GM19351 (cell line): ENCODE measurements at regions not wholly inside any gene's neighbourhood (a gene's known extent, or its start where the extent isn't known, plus 50 kb on each side); places are given as distances from the start of the nearest gene placed in this dataset.
"Not testable (repeated sequence)": the region's sequence is repeated elsewhere in the genome, so short reads cannot be mapped to it uniquely, and the experiment has no call there.

Experiments used
- ATAC-seq: cut with Tn5 transposase; IDR thresholded peaks from one replicate; pipeline ENCODE4 v1.9.1; 2021; ENCODE audit warnings: mild to moderate bottlenecking, moderate library complexity; ENCODE audit not compliant: unreplicated experiment

DNA sequence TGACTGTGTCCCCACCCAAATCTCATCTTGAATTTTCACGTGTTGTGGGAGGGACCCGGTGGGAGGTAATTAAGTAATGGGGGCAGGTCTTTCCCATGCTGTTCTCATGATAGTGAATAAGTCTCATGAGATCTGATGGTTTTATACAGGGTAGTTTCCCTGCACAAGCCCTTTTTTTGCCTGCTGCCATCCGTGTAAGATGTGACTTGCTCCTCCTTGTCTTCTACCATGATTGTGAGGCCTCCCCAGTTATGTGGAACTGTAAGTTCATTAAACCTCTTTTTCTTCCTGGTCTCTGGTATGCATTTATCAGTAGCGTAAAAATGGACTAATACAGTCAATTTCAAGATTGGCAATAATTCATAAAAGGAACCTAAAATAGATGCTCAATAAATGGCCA, 261.0 kb downstream of the ETV1 start:
- ATAC-seq: not testable (repeated sequence)

DNA sequence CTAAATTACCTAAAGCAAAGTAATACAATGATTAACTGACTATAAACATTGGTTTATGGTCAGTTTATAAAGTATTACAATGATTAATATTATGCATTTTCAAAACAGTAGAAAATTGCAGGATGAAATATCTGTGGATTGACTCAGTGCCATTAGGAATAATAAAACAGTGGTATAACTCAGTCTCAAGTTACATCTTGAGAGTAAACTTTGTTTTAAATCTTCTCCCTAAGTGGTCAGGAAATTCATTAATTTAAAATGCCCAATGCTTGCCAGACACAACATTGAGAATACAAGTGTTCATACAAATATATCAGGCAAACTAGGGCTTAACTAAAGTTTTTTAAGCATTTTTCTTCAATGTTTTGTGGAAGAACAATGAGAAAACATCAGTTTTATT, 257.8 kb downstream of the ETV1 start:
- ATAC-seq: no peak

DNA sequence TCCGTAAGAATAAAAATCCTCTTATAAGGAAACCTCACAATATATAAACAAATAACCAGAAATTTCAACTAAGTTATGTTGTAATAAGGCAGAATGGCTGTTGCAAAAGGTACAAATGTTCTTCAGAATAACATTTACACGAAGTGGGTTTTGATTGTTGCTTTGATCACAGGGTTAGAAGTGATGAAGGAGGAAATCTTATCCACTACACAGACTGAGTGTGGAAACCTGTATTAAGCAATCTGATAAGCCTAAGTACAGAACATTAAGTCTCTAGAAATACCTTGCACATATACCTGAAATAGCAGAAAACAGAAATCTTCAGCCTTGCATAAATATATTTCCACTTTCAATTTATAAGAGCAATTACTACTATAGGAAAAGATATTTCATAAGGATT, 251.9 kb downstream of the ETV1 start:
- ATAC-seq: no peak

DNA sequence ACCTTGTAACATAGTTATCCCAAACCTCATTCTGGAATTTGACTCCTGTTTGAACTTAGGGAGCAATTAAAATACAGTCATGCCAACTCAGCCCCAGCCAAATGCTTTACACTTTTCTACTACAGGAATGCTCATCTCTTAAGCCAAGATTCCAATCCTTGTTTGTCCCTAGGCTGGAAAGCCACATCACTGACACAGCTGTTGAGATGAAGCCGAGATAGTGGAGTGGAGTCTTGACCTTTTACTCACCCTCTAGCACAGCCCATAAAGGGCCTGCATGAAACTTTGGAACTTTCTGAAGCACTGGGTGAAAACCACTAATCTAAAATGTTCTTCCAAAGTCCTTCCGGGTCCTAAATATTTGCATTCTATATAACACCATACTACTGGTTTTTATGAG, 247.3 kb downstream of the ETV1 start:
- ATAC-seq: no peak

DNA sequence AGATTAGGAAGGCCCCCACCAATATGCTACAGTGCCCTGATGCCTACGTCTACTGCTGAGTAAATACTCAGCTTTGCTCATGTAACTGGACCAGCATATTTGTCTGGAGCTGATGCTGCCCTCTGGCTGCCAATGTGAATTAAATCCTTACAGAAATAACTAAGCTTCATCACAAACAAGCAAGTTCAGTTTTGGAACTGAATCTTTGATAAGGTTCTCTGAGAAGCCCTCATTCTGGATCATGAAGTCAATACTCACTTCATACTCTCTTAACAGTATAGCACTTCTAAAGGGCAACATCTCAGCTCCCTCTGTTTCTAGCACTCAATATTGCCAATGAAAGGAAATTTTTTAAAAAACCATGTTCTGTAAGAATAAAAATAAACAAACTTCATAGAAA, 246.7 kb downstream of the ETV1 start:
- ATAC-seq: no peak

DNA sequence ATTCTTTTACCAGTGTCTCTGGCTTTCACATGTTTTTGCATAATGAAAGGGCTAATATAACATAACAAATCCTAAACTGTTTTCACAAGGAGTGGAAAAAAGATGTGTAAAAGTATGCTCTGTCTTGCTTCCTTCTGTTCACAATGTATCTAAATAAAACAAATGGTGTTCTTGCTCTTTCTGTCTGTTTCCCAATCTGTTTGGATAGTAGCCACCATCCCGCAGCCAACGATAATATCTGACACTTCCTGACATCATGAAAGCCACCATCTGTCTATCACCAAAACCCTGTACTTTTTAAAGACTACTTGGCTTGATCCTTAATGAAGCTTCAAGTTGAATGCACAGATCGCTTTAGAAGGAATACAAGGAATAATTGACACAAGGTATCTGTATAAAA, 246.2 kb downstream of the ETV1 start:
- no peak for ATAC-seq

DNA sequence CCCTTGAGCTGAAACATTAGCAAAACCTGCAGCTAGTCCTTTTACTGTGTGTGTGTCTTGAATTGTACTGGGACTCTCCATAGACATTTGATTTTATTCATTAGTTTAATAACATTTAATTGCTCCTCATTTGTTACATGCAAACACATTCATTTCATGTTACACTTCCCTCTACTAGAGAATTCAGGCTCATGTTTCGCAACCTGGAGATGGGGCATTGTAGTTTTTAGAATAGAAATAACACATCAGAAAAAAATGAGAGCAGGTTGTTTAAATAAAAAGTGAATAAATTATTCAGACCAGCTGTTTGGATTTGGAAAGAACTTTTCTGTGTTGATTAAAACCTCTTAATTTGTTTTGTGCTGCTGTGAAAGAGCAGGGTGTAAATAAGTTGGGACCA, 243.9 kb downstream of the ETV1 start:
- no peak for ATAC-seq

DNA sequence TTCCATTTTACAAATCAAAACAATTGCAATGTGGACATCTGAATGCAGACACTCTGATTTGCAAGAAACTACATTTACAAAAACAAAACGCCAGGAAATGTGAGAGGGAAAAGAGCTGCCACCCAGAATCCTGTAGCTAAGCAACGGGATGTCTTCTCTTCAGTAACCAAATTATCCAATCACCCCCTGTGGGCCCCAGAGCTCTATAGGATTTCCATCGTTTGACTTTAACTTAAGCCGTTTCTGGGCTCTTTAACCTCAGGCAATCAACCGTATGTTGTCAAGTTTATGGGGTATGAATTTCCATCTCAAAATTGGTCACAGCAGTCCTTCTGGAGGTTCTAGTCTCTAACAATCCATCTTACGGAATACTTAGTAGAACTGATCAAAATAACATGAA, 240.5 kb downstream of the ETV1 start:
- no peak for ATAC-seq

DNA sequence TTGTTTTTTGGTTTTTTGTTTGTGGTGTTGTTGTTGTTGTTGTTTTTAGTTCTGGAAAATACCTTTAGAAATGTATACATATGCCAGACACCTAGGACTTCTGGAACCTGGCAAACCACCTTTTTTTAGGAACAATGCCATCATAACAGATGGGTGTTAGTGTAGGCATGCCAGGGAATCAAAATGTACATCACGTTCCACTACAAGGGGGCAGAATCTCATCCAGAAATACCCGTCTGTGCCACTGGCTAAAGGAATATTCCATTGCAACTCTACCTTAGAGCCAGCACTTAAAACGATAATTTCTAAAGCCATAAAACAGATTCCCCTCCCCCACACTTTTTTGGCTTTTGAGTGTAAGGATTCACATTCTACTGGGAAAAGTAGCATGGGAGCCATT, 239.8 kb downstream of the ETV1 start:
- no peak for ATAC-seq

DNA sequence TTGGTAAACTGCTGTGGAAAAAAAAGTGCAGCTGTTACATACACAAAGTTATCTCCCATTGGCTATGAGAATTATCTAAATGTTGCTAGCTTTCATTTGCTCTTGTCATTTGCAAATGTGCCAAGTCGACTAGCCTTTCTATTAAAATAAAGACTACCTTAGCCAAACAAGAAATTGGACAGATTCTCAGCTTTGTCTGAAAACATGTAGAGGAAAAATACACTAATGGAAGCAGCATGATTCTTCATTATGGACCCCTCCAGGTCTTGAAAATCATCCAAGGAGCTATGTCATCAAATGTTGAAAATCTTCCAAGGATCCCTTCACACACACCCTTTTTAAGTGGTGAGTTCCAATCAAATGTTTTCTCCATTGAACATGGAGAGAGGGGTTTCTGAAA, 237.7 kb downstream of the ETV1 start:
- no peak for ATAC-seq

DNA sequence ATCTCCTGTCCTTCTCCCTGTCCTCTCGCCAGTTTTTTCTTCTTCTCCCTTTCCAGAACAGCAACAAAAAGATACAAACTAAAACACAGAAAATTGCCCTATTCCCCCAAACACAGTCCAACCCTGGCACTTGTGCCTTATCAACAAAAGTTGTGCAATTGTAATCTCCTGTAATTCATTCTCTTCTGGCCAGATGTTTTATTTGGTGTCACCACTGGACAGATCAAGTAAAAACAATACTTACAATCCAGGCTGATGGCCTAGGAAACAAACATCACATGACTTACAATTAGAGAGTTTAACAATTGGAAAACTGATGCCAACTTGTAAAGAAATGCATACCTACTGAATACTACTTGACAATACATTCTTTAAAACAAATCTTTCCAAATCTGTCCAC, 231.6 kb downstream of the ETV1 start:
- no peak for ATAC-seq

DNA sequence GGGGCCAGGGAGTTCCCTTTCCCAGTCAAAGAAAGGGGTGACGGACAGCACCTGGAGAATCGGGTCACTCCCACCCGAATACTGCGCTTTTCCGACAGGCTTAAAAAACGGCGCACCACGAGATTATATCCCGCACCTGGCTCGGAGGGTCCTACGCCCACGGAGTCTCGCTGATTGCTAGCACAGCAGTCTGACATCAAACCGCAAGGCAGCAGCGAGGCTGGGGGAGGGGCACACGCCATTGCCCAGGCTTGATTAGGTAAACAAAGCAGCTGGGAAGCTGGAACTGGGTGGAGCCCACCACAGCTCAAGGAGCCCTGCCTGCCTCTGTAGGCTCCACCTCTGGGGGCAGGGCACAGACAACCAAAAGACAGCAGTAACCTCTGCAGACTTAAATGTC, 223.6 kb downstream of the ETV1 start:
- ATAC-seq: not testable (repeated sequence)

DNA sequence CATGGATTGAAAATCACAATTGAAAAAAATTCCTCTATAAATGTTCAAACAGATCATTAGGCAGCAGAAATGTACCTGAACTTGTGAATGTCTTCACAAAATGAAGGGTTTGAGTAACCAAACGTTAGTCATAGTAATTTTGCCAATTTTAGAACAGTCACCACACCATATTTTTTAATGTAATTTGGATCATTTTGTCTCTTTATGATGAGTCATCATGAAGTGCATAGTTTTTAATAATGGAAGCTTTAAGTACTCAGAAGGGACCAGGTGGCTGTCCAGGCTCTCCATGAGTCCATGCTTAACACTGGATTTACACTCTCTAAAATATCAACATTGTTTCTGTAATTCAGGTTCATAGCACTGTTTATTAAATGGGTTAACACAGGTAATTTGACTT, 219.2 kb downstream of the ETV1 start:
- ATAC-seq: no peak

DNA sequence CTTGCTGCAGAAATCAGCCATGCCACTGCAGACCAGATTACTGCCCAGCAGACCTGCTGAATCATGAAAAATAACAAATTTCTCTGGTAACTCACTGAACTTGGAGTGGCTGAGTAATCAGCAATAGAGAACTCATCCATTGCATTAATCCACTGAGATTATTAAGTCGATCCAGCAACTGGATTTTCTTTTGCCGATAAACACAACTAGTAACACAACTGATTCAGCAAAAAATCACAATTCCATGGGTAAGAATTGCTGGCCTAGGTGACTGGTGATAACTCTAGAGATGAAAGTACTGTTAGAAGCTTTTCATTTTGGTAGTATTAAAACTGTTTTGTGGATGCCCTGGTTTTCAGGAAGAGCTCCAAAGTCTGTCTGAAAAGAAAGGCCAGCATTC, 214.5 kb downstream of the ETV1 start:
- ATAC-seq: no peak

DNA sequence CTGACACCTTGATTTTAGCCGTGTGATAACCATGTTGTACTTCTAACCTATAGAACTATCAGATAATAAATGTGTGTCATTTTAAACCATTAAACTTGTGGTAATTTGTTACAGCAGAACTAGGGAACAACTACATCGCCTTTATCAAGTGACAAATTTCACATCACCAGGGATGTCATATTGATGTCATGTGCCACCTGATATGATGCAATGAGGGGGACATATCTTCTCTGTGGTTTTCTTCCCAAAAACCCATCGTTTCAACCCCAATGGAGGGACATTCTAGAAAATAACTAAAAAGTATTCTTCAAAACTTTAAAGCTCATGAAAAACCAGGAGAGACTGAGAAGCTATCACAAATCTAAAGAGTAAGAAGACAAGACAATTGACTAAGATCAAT, 212.2 kb downstream of the ETV1 start:
- no peak for ATAC-seq

DNA sequence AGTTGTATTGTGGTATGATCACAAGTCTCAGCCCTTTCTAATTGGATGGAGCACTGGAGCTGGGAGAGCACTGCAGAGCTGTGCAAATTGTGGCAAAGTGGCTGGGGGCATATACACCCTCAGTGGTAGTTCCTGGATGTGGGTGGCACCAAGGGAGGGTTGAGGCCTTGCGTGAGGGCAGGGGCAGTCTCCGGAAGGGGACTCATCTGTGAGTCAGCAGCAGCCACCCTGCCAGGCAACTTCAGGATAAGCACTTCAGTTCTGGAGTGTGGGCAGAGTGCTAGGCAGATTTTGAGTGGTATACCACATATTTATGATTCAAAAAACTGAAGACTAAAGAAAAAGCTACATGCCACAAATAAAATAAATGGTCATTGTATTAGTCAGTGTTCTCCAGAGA, 210.5 kb downstream of the ETV1 start:
- no peak for ATAC-seq

DNA sequence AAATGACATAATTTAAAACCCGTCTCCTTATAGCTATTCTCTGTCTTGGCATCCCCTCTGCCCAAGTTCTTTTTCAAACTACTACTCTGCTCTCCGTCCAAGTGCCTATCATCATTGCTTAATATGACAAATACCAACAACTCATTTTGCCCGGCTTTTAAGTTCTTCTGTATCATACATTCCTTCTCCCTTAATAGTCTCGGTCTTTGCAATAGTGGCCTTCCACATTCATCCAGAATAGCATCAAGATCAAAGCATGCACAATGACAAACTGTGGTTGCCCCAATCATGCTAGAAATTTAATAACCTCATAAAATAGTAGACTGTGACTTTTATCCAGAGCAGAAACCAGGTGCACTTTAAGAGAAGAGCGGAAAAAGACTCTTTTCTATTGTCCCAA, 198.9 kb downstream of the ETV1 start:
- ATAC-seq: no peak

DNA sequence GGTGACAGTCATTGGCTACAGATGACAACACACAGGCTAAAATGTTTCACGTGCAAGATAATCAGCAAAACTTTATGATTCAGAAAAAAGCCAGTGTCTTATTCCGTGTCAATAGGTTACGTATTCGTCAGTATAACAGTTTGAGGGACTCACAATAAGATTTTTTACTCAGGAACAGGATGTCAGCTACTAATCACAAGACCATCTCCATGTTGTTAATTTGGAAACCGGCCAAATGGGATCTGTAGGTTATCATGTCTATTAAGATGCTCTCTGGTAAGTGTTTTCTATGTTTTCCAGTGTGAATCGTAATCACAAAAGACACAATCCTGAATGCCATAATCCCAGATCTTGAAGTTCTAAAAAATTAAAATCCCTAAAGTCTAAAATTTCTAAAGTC, 197.3 kb downstream of the ETV1 start:
- ATAC-seq: no peak

DNA sequence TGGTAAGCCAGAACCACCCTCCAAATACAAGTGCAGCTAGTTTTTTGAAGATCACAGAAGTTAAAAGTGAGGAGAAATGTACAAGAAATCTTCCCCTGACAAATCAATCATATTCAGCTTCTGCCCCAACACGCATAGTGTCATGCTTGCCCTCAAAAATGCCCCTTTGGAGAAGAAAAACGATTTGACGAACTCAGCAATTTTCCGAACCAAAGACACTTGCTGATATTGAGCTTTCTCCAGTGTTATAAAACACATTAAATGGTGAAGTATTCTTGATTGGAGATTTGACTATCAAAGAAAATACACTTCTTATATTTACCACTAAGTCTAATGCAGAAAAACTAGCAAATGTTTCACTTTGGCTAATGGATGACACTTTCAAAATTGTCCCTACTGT, 195.5 kb downstream of the ETV1 start:
- no peak for ATAC-seq

DNA sequence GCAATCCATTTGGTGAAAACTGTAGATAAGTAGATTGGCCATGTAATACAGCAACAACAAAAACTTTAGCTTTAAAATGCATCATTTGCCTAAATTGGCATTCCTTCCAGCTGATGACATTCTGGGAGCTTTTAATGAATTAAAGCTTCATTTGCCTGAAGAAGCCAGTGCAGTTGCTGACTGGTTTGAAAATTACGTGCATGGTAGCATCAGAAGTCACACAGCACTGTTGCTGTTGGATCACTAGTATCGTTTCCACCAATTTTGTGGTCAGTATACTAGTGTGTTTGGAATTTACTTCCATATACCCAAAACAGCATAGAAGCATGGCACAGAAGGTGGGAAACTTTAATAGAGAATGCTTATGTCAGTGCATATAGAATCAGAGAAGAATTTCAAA, 194.9 kb downstream of the ETV1 start:
- no peak for ATAC-seq

DNA sequence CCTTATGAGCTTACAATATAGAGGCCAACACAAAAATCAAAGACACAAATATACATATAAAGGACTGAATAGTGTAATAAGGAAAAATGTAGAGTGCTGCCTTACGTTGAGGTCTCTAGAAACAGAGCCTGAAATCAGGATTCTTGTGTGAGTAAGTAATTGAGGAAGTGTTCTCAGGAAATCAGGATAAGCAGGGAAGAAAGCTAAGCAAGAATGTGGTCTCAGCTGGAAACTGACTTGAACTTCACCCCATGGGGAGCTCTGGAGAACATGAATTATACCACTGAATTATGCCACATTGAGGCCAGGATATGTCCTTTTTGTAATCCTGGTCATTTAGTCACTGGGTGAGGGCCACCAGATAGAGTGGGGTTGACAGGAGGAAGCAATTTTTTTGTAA, 191.9 kb downstream of the ETV1 start:
- ATAC-seq: no peak

DNA sequence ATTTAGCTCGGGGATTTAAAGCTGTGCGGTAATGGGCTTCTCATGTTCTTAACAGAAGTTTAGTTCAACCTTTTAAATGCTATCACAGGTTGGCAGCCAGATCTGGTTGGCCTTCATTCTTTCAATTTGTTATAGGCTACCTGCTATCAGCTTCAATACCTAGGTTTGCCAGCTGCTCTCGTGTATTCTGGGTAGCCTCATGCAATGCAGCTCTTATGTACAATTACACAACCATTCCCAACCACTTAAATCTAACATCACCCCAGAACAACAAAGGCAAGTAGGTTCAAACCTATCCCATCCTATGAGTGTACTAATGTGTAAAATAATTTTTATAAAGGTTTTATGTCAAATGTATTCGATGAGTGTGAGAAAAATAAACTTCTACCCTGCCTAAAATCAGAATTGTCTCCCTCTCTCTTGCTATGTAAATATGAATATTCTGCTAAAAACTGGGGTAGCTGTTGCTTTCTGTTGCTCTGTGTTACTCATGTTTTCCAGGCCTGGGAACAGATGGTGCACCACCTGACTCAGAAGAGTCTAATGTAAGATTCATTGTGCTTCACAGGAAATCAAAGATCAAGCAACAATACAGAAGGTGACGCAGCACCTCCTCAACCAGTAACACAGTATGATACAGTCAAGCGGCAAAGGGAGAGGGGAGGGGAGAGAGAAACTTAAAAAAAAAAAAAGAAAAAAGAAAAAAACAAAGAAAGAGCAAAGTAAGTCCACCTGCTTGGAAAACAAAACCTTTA, 188.6 kb downstream of the ETV1 start:
- no peak for ATAC-seq

DNA sequence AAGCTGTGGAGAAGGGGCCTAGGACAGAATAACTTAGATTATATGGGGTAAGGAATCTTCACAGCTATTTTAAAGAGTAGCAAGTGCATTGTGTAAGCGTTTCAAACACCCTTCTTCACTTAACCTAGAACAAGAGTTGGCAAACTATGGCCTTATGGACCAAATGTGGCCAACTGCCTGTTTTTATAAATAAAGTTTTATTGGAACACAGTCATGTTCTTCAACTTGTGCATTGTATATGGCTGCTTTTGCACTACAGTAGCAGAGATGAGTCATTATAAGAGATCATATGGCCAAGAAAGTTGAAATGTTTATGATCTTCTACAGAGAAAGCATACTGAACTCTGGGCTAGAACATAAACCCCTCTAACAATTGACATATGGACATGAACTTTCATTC, 187.8 kb downstream of the ETV1 start:
- no peak for ATAC-seq
